IPS-NIHi7 (cell line): ENCODE measurements at regions not wholly inside any gene's neighbourhood (a gene's known extent, or its start where the extent isn't known, plus 50 kb on each side); places are given as distances from the start of the nearest gene placed in this dataset.
"Not testable (repeated sequence)": the region's sequence is repeated elsewhere in the genome, so short reads cannot be mapped to it uniquely, and the experiment has no call there.

ENCODE experiments used
- DNase-seq: peaks from one replicate; pipeline ENCODE4 v3.0.0; 2012; ENCODE audit warnings: mixed read lengths; ENCODE audit errors: extremely low spot score

DNA sequence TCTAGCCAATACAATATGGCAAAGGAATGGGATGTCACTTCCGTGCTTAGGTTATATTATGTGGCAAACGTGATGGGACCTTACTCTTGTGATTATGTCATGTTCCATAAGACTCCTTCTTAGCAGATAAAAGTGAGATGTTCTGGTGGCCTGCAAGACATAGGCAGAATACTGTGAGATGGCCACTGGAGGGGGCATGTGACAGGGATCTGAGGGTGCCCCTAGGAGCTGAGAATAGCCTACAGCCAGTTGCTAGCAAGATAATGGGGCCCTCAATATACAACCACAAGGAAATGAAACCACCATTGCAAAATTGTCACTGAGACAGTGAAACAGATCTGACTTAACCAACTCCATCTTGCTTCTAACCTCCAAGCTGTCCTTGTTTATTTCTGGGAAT, 151.4 kb upstream of the SSTR1 start:
- peak; percentile 38 for DNase-seq

DNA sequence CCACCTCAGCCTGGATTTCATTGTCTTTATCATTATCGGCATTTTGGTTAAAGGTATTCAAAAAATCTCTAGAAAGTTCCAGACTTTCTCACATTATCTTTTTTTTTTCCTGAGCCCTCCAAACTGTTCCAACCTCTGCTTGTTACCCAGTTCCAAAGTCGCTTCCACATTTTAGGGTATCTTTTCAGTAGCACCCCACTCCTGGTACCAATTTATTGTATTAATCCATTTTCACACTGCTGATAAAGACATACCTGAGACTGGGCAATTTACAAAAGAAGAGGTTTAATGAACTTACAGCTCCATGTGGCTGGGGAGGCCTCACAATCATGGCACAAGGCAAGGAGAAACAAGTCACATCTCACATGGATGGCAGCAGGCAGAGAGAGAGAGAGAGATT, 145.5 kb upstream of the SSTR1 start:
- DNase-seq, result not testable (repeated sequence)

DNA sequence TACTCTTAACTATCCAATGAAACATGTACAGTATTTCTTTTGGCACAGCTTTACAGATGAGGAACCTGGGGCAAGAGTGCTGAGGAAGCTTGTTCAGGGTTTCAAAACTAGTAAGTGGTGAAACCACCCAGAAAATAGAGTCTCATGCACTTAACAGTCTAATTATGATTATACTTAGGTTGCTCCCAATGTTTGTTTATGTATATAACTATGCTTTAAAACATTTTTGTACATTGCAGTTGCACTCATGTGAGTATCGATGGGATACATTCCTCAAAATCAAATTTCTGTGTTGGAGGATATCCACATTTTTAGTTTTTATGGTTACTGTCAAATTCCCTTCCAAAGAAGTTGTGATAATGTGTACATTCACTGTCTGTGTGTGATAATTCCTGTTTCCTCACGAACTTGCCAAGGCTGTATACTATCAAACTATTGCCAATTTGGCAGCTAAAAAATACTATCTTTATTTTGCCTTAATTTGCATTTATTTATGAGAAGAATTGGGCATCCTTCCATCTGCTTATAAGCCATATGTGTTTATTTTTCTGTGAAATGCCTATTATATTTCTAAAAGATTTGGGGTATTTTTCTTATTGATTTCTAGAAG, 143.9 kb upstream of the SSTR1 start:
- no peak for DNase-seq

DNA sequence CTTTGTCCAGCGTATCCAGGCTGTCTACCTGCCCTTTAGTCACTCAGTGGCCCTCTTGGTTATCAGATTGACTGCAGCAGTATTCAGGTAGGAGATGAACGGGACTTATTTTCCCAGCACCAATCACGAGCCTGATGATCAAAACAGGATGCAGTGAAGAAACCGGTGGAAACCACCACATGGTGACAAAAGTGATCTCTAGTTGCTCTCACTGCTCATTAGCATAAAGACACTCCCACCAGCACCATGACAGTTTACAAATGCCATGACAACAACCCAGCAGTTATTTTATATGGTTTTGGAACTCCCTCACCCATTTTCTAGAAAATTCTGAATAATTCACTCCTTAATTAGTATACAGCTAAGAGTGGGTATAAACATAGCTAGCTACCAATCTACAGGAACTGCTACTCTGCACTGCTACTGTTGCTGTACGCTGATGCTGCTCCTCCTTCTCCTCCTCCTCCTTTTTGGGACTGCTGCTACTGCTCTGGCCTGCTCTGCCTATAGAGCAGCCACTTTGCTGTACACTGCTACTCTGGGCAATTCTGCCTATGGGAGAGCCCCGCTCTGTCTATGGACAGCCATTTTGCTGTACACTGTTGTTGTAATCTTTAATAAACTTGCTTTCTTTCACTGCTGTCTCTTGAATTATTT, 142.5 kb upstream of the SSTR1 start:
- DNase-seq, result no peak

DNA sequence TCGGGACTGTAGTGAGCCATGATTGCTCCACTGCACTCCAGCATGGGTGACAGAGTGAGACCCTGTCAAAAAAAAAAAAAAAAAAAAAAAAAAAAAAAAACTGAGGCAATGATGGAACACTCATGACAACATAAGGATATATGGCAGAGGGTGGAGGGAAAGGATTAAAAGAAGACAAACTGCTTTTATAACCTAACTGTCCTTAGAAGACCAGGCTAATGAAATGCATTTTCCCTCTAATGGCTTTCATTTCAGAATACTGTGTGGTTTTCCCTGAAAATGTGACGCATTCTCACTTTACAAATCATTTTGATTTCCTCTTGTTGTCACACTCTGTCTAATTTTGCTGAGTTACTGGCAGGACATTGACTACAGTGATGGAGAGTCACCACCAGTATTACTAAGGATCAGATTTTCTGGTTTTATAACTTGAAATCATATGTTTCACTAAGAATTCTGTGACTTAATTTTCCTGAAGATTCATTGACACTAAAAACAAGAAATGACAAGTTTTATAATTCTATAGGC, 137.6 kb upstream of the SSTR1 start:
- no peak for DNase-seq

DNA sequence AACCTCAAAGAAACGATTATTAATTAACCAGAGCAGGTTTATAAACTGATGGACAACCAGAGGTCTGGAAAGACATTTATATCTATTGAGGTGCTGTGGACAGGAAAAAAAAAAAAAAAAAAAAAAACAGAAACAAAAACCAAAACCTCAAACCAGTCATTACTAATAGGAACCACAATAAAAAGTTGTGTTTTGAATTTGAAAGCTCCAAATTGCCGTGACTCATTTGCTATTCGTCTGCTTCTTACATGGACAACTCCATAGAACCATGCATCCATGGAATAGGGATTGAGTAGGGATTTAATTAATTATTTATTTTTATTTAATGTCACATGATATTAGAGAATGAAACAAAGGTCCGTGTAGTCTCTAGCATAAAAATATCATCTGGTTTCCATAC, 134.1 kb upstream of the SSTR1 start:
- no peak for DNase-seq

DNA sequence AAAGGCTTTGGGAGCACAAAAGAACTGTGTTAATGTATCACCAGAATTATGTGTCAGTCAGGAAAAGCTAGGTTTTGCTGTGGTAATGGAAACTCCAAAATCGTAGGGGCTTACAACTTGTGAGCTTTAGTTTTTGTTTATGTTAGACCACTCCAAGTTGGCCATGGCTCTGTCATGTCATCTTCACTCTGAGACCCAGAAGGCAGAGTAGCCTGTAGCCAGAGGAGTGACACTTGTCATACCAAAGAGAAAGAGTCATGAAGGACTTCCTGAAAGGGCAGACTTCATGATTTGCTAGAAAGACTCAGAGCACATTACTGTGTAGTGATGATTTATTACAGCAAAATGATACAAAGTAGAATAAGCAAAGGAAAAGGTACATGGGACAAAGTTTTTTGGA, 133.6 kb upstream of the SSTR1 start:
- no peak for DNase-seq

DNA sequence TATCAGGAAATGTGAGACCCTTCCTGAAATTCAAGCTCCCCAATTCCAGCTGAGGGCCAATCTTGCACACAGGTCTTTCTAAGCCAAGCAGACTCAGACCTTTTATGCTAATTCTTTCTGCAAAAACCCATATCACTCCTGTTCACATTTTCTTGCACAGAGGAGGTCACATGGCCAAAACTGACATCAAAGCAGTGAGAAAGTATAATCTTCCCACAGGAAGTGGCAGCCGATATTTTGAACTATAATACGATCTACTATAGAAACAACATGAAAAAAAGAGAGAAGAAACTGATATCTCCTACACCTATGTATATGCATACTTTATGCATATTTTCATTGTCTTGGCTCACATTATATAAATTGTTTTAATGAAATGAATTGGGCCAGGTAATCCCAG, 132.9 kb upstream of the SSTR1 start:
- no peak for DNase-seq

DNA sequence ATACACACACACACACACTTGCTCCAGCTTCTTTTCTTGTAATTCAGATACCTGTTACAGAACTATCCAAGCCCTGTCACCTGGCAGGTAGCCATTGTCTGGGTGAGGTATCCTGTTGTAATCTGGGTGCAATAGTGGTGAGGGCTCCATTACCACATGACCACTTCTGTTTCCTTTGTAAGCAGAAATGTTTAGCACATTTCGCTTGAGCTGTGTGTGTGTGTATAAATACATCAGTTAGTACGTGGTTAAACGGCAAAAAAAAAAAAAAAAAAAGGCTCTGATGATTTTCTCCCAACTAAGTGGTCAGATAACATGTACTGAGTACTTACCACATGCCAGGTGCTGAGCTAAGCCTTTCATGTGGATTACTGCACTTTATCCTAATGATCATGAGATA, 129.3 kb upstream of the SSTR1 start:
- no peak for DNase-seq

DNA sequence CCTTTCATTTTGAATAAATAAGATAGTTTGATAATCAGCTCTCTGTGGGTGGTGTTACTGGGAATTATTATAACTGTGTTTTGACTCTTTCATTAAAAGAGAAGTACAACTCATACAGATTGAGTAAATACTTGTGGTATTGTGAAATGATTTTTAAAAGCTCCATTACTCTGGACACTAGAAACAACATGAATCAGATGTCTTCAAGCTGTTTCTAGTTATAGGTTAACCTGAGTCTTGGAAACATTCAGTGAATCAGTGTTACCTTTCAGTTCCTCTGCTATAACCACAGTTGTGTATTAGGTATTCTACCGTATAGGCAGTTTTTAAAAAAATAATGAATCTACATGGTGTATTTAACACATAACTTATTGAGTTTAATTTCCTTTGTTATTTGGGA, 128.4 kb upstream of the SSTR1 start:
- DNase-seq, result no peak

DNA sequence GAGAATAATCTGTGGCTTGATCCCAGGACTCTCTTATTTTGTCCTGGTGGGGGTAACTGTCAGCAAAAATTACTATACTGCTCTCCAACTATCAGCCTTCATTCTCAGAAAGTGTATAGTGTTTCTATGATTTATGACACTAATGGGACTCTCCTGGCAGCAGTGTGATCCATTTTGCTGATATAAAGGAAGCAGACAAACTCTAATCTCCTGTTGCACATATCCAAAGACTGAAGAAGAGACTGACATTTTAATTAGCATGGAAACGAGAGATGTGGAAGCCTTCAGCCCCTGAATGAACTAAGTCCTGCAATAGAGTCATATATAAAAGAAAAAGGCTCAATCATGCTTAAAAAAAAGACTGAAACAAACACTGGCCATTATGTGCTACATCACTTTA, 127.8 kb upstream of the SSTR1 start:
- DNase-seq, result no peak

DNA sequence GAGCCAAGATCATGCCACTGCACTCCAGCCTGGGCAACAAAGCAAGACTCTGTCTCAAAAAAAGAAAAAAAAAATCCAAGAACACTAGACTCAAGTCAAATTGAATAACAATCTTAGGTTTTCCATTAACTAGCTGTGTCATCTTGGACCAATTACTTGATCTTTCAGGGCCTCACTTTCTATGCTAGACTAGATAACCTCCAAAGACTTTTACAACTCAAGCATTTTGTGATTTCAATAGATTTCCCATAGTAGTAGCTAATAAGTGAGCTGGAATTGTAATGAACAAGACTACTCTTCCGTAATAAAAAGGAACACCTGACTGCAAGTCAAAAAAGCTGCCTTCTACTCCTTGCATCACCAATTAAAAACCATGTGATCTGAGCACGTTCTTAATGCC, 127.0 kb upstream of the SSTR1 start:
- no peak for DNase-seq

DNA sequence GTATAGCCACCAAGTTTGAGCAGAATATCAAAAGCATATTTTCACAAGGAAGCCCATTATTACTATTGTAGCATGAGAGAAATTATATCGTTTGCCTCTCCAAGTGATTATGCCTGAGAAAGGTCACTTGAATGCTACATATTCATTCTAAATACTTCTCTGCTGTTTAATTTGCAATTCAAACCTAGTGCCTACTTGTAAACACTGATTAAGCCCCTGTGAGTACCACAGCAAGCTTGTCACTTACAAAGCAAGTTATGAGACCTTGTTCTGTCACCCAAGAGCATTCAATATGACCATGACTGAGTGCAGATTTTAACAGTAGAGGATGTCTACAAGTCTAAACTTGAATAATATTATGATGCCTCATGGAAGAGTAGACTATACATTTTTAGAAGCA, 124.7 kb upstream of the SSTR1 start:
- no peak for DNase-seq

DNA sequence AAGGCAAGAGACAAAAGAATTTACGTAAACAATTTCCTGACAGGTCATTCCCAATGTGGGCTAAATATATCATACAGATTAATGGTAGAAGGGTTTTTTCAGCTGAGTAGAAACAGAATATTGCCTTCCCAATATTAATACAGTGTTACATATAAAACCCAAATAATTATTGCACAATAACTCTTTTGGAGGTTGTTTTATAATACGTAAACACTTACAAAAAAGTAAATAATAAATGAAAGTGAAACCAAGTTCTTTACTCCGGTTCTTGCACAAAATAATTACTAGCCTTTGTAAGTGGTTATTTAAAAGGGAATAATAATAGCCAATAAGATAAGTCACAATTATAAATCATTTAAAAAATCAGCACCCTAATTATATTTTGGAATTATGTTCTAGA, 118.6 kb upstream of the SSTR1 start:
- DNase-seq, result no peak

DNA sequence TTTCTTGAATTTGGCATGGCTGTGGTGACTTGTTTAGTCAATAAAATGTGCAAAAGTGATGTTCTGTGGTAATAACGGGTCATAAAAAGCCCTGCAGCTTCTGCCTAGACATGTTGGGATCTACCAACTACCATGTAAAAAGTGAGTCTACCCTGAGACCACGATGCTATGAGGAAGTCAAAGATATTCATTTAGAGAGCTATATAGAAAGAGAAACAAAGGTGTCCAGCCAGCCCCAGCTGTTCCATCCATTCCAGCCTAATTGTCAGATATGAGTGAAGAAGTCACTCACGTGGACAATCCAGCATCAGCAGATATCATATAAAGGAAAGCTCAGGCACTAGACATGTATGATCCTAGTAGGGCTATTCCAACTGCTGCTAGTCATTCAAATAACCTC, 117.2 kb upstream of the SSTR1 start:
- no peak for DNase-seq

DNA sequence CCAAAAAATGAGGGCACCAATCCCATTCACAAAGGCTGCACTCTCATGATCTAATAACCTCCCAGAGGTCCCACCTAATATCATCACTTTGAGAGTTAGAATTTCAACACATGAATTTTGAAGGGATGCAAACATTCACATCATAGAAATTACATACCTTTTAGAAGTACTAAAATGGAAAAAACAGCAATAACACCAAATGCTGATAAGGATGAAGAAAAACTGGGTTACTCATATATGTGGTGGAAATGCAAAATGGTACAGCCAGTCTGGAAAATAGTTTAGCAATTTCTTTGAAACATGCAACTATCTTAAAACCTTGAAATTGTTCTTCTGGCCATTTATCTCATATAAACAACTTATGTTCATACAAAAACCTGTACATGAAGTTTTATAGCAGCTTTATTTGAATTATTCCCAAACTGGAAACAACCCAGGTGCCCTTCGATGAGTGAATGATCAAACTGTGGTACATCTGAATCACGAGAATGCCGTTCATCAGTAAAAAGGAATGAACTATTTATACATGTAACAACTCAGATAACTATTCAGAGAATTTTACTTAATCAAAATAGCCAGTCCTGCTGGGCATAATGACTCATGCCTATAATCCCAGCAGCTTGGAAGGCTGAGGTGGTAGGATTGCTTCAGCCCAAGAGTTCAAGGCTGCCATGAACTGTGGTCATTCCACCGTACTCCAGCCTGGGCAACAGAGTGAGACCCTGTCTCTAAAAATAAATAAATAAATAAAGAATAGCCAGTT, 109.4 kb upstream of the SSTR1 start:
- no peak for DNase-seq

DNA sequence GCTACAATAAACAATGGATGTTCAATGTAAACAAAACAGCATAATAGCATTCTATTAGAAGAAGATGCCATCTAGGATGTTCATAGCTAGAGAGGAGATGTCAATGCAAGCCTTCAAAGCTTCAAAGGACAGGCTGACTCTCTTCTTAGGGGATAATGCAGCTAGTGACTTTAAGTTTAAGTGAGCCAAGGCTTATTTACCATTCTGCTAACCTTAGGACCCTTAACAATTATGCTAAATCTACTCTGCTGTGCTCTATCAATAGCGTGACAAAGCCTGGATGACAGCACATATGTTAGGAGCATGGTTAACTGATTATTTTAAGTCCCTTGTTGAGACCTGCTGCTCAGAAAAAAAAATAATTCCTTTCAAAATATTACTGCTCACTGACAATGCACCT, 106.0 kb upstream of the SSTR1 start:
- no peak for DNase-seq

DNA sequence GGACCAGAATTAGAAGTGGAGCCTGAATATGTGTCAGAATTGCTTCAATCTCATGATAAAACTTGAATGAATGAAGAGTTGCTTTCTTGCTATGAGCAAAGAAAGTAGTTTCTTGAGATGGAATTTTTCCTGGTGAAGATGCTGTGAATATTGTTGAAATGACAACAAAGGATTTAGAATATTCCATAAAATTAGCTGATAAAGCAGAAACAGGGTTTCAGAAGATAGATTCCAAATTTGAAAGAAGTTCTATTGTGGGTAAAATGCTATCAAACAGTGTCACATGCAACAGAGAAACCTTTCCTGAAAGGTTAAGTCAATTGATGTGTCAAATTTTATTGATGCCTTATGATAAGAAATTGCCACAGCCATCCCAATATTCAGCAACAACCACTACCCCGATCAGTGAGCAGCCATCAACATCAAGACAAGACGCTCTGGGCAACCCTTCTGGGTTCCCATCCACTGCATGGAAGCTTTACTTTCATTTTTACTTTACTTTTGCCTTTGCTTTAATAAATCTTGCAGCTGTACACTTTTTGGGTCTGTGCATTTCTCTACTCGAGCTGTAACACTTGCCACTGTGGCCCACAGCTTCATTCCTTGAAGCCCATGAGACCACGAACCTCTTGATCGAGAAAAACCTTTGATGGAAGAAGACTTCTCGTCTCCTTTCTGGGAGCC, 104.0 kb upstream of the SSTR1 start:
- DNase-seq, result no peak

DNA sequence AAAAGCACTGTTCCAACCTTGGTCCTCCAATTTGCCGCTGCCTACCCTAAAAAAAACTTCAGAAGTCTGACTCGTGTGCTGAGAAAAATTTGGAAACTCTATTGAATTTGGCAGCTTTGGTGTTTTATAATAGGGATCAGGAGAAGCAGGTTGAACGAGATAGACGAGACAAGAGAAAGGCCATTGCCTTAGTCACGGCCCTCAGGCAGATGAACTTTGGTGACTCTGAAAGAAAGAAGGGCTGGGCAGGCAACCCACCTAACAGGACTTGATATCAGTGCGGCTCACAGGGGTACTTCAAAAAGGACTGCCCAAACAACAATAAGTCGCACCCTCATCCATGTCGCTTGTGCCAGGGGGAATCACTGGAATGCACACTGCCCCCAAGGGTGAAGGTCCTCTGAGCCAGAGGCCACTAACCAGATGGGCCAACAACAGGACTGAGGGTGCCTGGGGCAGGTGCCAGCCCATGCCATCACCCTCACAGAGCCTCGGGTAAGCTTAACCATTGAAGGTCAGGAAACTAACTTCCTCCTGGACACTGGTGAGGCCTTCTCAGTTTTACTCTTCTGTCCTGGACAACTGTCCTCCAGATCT, 102.5 kb upstream of the SSTR1 start:
- no peak for DNase-seq

DNA sequence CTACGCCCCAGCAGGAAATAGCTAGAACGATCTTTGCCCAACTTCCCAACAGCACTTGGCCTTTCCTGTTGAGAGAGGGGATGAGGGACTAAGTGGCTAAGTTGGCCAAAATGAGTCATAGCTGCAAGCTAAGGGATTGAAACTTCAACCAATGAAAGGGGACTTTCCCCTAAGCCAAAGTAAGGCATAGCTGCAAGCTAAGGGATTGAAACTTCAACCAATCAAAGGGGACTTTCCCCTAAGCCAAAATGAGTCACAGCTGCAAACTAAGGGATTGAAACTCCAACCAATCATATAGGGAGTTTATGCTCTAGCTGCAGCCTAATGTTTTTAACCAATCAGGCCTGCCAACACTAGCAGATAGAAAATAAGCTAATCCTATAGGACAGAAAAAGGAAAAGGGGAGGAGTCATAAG, 100.5 kb upstream of the SSTR1 start:
- DNase-seq, result no peak

DNA sequence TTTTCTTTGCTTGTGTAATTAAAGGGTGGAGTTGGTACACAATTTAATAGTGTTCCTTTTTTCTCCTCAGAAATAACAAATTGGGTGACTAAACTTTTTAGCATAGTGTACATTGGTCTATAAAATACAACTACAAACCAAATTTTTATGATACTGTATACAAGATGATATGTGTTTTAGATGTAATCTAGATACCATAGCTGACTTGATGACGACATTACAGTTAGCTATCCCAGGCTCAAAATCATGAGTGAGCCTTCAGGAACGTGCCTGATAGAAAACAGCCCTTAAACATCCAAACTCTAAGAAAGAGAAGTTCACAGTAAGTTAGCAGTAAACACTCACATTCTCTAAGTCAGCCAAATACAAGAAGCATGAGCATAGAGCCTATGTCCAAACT, 99.0 kb upstream of the SSTR1 start:
- no peak for DNase-seq

DNA sequence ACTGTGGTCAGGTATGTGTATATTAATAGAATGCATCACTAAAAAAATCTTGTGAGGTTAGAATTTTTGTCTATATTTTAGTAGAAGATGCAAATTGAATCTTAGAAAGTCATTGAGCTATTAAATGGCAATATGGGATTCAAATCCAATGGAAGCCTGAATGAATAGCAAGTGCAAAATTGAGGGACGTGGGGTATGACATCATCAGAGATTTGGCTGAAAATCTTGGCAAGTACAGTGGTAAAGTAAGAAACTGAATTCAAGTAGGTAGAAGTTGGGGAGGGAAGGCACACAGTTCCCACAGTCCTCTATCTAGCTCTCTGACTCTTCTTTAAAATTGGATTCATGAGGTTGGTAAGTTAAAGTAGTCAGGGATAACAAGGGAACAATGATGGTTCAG, 97.4 kb upstream of the SSTR1 start:
- DNase-seq, result no peak
